Stimulated activated CD8-positive, alpha-beta memory T cell treated with anti-CD3 and anti-CD28 coated beads, Interleukin-7, amount 100 ng/mL, for 24 hours (primary cell): ENCODE measurements at regions not wholly inside any gene's neighbourhood (a gene's known extent, or its start where the extent isn't known, plus 50 kb on each side); places are given as distances from the start of the nearest gene placed in this dataset.
"Not testable (repeated sequence)": the region's sequence is repeated elsewhere in the genome, so short reads cannot be mapped to it uniquely, and the experiment has no call there.

Source experiments
- DNase-seq: peaks from one replicate; pipeline ENCODE4 v3.0.0-alpha.2; 2020; ENCODE audit warnings: low read depth

- no peak for DNase-seq
These were observed 98.6 kb downstream of the NAV1 start for GRCh38 chr1:201637282-201638079.

GRCh38 chr1:201639391-201639790, 100.5 kb downstream of the NAV1 start:
- no peak for DNase-seq

GRCh38 chr1:201639826-201640225, 100.9 kb downstream of the NAV1 start:
- no peak for DNase-seq

GRCh38 chr1:201640624-201641023, 101.7 kb downstream of the NAV1 start:
- DNase-seq, result no peak

DNA sequence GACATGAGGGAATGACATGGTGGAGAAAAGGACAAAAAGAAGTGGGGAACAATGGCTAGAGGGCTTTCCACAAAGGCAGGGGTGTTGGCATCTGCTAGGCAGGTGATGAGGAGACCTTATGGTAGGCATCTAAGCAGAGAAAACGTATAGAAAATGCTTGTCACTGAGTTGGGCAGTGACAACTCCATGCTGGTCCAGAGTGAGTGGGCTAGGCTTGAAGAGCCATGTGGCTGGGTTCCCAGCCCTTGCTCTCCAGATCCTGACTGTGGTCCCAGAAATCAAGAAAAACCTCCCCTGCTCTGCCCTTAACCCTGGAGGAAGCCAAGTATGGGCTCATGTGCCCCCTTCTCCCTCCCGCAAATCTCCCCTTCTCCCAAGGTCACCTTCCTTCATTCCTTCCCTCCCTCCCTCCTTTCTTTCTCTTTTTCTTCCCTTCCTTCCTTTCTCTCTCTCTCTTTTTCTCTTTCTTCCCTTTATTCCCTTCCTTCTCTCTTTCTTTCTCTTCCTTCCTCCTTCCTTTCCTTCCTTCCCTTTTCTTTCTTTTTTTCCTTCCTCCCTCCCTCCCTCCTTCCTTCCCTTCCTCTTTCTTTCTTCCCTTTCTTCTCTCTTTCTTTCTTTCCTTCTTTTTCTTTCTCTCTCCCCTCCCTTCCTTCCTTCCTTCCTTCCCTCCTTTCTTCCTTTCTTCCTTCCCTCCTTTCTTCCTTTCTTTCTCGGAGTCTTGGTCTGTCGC, 102.8 kb downstream of the NAV1 start:
- no peak for DNase-seq

DNA sequence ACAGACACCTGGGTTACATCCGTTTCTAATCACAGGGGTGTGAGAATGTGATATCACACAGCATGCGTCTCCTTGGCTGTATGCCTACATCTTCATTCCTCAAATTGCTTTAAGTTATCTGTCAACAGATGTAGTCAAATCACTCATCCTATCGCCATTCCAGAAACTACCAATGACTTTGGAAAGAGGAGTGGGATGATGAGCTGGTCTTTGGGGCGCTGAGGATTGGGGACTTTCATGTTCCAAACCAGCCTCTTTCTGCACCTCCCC, 104.8 kb downstream of the NAV1 start:
- DNase-seq, result no peak

DNA sequence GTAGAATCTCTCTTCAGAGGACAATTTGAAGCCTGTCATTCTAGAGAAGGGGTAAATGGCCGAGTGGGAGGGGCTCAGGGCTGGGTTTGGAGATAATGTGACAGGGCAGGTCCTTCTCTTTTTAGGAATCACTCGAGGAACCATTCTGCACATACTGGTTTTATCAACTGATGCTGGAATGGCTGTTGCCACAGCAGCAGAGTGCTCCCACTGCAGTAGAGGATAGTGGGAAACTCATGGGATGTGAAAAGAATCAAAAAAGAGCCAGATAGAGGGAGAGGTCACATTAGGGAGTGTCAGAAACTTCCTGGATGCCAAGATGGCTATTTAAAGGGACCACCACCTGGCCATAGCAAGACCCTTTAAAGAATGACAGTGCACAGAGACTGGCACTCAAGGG, 105.3 kb downstream of the NAV1 start:
- no peak for DNase-seq

DNA sequence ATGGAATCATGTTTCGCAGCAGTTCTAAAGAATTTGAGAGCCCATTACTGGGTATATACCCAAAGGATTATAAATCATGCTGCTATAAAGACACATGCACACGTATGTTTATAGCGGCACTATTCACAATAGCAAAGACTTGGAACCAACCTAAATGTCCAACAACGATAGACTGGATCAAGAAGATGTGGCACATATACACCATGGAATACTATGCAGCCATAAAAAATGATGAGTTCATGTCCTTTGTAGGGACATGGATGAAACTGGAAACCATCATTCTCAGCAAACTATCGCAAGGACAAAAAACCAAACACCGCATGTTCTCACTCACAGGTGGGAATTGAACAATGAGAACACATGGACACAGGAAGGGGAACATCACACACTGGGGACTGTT, 106.1 kb downstream of the NAV1 start:
- not testable (repeated sequence) for DNase-seq

GRCh38 chr1:201645956-201646355, 107.0 kb downstream of the NAV1 start:
- no peak for DNase-seq

DNA sequence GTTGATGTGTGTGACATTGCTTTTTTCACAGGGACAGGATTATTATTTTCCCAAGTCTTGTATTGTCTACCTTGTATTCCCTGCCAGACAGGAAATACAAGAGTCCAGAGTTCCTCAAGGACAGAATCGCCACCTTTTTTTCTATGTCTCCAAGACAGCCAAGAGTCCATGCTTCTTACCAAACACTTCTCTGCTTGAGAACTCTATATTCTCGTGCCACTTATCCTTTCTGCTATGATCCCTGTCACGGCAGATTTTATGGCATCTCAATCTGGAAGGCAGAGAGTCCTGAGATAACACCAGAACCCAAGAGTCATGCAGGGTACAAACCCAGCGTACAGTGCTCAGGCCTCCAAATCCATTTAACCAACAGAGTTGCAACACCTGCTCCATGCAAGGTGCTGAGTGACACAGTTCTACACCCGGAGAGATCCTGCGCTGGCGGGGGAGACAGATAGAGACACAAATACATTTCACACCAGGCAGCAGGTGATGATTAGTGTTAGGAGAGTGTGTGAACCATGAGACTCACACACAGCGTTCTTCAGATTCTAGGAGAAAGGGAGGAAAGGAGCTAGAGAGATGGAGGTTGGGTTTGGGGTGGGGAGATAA, 107.6 kb downstream of the NAV1 start:
- DNase-seq, result no peak

DNA sequence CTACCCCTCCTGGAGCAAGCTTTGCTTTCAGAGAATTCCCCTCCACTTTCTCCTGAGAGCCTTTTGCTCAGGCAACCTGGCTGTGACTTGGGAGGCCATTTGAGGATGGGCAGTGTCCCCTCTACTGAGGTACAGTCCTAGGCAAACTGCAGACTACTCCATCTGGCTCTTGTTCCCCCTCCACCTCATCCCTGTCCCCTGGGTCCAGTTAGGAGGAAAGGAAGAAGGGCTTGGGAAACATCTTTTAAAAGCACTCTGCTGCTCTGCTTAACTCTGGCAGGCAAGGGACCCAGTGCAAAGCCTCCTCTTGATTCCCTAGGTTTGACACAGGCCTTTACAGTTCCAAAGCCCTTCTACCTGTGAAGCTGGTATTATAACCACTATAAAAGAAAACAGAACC, 108.2 kb downstream of the NAV1 start:
- DNase-seq, result no peak

- DNase-seq, result no peak
These were observed 108.8 kb downstream of the NAV1 start for GRCh38 chr1:201647722-201648065.

DNA sequence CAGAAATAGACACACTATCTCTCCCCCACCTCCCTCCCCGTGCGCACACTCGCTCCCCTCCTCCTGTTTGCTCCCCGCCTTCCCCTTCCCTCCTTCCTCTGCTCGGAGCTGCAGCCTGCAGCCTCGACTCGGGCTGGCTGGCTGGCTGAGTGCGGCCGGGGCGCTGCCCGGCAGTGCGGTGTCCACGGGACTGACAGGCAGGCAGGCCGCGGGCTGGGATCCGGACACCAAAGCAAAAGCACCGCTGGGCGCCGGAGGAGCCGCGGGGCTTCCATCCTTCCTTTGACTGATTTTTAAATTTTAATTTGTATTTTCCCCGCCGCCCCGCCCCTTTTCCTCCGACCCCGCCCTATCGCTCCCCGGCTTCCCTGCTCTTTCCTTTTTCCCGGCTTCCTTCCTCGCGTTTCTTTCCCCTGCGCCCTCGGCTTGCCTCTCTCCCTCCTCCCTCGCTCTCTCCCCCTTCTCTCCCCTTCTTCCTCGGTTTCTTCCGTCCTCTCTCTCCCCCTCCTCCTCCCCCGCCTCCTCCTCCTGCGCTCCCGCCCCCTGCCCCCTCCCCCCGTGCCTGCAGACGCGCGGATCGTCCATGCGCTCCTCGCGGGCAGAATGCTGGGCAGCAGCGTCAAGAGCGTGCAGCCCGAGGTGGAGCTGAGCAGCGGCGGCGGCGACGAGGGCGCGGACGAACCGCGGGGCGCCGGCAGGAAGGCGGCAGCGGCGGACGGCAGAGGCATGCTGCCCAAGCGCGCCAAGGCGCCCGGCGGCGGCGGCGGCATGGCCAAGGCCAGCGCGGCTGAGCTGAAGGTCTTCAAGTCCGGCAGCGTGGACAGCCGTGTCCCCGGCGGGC, 109.4 kb downstream of the NAV1 start:
- no peak for DNase-seq

DNA sequence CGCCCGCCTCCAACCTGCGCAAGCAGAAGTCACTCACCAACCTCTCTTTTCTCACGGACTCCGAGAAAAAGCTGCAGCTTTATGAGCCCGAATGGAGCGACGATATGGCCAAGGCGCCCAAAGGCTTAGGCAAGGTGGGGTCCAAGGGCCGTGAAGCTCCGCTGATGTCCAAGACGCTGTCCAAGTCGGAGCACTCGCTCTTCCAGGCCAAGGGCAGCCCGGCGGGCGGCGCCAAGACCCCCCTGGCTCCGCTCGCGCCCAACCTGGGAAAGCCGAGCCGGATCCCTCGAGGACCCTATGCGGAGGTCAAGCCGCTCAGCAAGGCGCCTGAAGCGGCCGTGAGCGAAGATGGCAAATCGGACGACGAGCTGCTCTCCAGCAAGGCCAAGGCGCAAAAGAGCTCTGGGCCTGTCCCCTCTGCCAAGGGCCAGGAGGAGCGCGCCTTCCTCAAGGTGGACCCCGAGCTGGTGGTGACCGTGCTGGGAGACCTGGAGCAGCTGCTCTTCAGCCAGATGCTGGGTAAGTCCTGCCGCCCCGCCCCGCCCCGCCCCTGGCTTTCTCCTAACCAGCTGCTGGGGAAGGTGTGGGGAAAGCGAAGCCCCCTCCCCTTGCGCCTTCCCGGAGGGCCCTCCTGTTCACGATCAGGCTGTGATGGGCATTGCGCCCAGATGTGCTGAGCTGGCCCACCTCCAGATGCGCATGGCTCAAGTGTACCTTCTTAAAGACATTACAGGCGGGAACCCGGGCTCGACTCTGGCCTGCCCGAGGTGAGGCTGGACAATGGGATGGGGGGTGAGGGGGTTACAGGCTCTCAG, 110.2 kb downstream of the NAV1 start:
- no peak for DNase-seq

DNA sequence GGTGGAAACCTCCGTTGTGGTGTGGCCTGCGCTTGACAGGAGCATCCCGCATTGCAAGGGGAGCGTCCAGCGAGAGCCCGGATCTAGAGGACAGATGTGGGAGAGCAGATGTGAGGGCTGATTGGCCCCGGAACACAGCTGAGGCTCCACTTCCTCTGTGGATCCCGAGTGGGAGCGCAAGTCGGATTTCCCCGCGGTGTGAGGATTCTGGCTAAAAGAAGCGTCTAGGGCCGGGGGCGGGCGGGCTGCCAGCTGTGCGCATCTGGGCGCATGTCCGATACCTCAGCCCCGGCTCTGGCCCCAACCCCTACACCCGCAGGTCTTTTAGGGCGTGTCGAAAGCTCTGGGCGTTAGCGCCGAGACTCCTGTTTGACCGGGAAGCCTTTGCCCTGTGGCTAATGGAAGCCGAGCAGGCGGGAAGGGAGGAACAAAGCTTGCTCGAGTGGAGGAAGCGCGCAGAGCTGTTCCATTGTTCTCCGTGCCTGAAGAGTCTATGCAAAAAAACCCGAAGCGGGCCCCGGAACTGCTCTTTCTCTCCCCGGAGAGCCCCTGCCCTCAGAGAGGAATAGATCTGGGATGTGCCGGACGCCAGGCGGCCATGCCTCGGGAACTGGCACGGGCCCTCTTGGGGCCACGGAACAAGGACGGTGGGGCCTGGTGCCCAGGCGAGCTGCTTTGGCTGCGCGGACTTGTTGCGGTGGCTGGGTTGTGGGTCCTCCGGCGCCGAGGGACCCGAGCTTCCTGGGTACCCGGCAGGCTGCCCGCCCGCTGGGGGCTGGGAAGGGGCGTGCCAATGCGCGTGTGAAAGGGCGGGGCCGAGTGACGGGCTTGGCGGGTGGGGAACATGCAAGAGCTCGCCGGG, 111.1 kb downstream of the NAV1 start:
- DNase-seq, result no peak

DNA sequence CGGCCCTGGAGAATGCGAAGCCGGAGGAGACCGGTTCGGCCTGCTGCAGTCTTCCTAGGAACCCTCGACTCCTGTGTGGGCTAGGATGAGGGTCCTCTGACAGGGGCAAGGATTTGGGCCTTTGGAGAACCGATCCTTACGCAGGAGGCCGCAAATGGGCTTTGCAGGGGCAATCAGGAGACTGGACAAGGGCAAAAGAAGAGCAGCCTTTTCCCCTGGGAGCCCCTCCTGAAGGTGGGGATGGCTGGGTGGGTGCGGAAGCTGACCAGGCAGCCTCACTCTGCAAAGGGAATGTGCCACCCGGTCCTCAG, 111.7 kb downstream of the NAV1 start:
- DNase-seq, result no peak

DNA sequence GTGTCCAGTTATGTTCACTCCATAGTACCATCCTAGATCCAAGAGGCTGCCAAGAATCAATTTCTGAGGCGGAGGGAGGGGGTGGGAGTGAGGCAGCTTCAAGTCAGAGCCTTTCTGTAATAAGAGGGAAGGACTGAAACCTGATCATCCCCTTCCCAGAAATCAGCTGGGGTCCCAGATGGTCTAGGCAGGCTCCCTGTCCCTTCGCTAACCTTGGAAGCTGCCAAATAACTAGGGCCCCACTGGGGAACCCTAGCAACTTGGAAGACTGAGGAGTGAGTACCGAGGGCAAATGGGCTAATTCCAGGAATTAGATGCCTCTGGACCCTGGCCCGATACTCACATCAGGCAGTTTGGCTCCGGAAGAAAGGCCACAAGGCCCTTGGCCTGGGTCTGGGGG, 113.3 kb downstream of the NAV1 start:
- no peak for DNase-seq

GRCh38 chr1:201653233-201653632, 114.3 kb downstream of the NAV1 start:
- DNase-seq, result no peak

DNA sequence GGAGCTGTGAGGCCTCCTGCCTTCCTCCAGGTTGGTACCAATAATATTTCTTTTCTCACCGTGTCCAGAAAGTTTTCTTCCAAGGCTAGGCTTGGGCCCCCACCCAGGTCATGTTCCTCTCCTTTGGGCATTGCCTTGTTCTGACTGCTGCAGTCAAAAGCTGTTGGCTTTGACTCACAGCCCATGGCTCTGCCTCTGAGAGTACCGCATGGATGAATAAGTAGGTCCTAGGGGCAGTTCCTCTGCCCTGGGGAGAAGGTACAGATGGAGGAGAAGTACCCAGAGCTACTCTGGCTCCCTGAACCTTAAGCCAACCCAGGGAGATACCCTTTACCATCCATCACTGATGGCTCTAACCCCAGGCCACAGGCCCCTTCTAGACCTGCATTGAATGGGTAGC, 115.0 kb downstream of the NAV1 start:
- DNase-seq, result no peak

GRCh38 chr1:201655243-201655642, 116.3 kb downstream of the NAV1 start:
- DNase-seq, result no peak

DNA sequence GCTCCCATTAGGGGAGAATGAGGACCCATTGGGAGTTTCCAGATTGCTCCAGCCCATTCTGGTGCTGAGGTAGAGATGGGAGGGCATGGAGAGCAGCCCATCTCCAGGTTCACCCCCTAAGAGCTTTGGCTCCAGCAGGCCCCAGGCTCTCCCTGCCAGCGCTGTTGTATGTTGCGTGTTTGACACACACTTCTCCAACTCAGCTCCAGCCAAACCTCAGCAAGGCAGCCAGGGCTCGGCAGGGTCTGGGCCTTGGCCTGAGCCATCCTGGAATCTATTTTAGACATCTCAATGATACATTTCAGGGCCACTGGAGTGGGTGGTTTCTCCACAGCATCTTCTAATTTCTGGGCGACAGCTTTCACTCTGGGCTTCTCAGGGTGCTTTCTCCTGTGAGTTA, 117.0 kb downstream of the NAV1 start:
- DNase-seq, result no peak
